Neural progenitor cell (in vitro differentiated cells): ENCODE measurements at regions not wholly inside any gene's neighbourhood (a gene's known extent, or its start where the extent isn't known, plus 50 kb on each side); places are given as distances from the start of the nearest gene placed in this dataset.
"Not testable (repeated sequence)": the region's sequence is repeated elsewhere in the genome, so short reads cannot be mapped to it uniquely, and the experiment has no call there.

Source experiments
- DNase-seq: peaks from one replicate; pipeline ENCODE4 v3.0.0-alpha.2; 2016; ENCODE audit warnings: low spot score
- H2AFZ ChIP-seq: fragments of 200-600 bp; sonication (generic); replicated peaks from 2 replicates; pipeline ENCODE4 v1.6.1; 2016; ENCODE audit warnings: antibody characterized with exemption
- H3F3A ChIP-seq: fragments of 200-600 bp; sonication (generic); 2 replicates; pipeline ENCODE4 v1.6.1; 2016; ENCODE audit warnings: antibody characterized with exemption, low read depth
- H3K27ac ChIP-seq: fragments of 200-600 bp; sonication (generic); 2 replicates; pipeline ENCODE4 v1.5.1; 2016; ENCODE audit warnings: mild to moderate bottlenecking
- H3K27me3 ChIP-seq: fragments of 200-600 bp; sonication (generic); 2 replicates; pipeline ENCODE4 v1.6.1; 2016; ENCODE audit warnings: mild to moderate bottlenecking, moderate library complexity
- H3K36me3 ChIP-seq: fragments of 200-600 bp; sonication (generic); 2 replicates; pipeline ENCODE4 v1.5.1; 2016
- H3K4me1 ChIP-seq: fragments of 200-600 bp; sonication (generic); 2 replicates; pipeline ENCODE4 v1.6.1; 2016; ENCODE audit warnings: mixed run types
- H3K4me2 ChIP-seq: fragments of 200-600 bp; sonication (generic); 2 replicates; pipeline ENCODE4 v1.6.1; 2016
- H3K4me3 ChIP-seq: fragments of 200-600 bp; sonication (generic); 2 replicates; pipeline ENCODE4 v1.5.1; 2016
- H3K79me2 ChIP-seq: fragments of 200-600 bp; sonication (generic); 2 replicates; pipeline ENCODE4 v1.6.1; 2016; ENCODE audit warnings: low read depth
- H3K9ac ChIP-seq: fragments of 200-600 bp; sonication (generic); 2 replicates; pipeline ENCODE4 v1.6.1; 2016
- H3K9me3 ChIP-seq: fragments of 200-600 bp; sonication (generic); 2 replicates; pipeline ENCODE4 v1.5.1; 2016; ENCODE audit warnings: low read depth
- H4K20me1 ChIP-seq: fragments of 200-600 bp; sonication (generic); 2 replicates; pipeline ENCODE4 v1.6.1; 2016; ENCODE audit warnings: low read depth
- H3K27ac Mint-ChIP-seq: 3 replicates; pipeline ENCODE4 v1.8.0; 2021; ENCODE audit warnings: mixed read lengths
- H3K27me3 Mint-ChIP-seq: 2 replicates; pipeline ENCODE4 v1.8.0; 2022; ENCODE audit warnings: low read depth, mild to moderate bottlenecking, inconsistent platforms, moderate library complexity, mixed read lengths; ENCODE audit not compliant: insufficient read depth
- H3K36me3 Mint-ChIP-seq: 3 replicates; pipeline ENCODE4 v1.8.0; 2021; ENCODE audit warnings: mixed read lengths
- H3K4me1 Mint-ChIP-seq: 3 replicates; pipeline ENCODE4 v1.8.0; 2021; ENCODE audit warnings: mixed read lengths
- H3K4me3 Mint-ChIP-seq: 3 replicates; pipeline ENCODE4 v1.8.0; 2021; ENCODE audit warnings: mild to moderate bottlenecking, moderate library complexity, mixed read lengths
- H3K9me3 Mint-ChIP-seq: 3 replicates; pipeline ENCODE4 v1.8.0; 2020; ENCODE audit warnings: mixed read lengths
- CTCF ChIP-seq: fragments of 200-600 bp; sonication (generic); IDR thresholded peaks from 2 replicates; pipeline ENCODE4 v1.5.1; 2017; ENCODE audit warnings: antibody characterized with exemption, mild to moderate bottlenecking
- EZH2 ChIP-seq: fragments of 200-600 bp; sonication (generic); IDR thresholded peaks from 2 replicates; pipeline ENCODE4 v1.6.1; 2017; ENCODE audit warnings: antibody characterized with exemption, mild to moderate bottlenecking, moderate library complexity
- EZH2phosphoT487 ChIP-seq: fragments of 200-600 bp; sonication (generic); IDR thresholded peaks from 2 replicates; pipeline ENCODE4 v1.6.1; 2017; ENCODE audit warnings: antibody characterized with exemption

DNA sequence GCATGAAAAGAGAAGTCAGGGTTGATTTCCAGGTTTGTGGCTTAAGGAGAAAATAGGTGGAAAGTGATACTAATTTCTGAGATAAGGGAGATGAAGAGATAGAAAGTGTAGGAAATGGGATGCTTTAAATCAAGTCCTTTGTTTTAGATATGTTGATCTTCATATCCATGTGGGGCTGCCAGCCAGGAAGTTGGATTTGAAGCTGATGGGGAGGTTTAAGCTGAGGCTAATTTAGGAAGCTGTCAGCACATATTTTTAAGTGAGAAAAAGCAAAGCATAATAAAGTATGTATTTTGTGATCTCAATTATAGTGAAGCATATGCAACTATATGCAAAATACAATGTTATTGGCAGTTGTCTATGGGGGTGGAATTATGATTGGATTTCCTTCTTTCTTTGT lies 428.4 kb downstream of the CSNK1G3 start:
- H3K9me3 ChIP-seq = peaks cover 11% of the 10 kb centered on the region

DNA sequence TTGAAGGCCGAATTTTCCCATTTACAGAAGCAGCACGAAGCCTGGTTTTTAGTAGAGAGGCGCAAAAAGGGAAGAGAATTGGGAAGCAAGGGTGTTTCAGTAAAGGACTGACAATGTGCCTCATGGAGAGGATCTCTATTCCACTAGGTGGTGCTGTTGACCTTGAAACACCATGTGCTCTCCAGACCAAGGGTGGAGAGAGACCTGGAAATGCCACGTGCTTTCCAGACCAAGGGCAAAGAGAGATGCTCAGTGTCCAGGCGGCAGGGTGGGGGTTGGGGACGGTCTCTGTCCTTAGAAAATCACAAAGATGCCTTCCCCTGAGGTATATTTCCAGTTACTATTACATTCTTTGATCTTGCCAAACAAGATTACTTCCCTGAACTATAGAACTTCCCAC lies 425.3 kb downstream of the CSNK1G3 start:
- H3K4me1 Mint-ChIP-seq = peaks cover 5% of the 10 kb centered on the region
- Histone ChIP-seq H3K36me3 (no peaks in the 10 kb centered on the region), H3K27me3 (no peaks in the 10 kb centered on the region), H3K4me2 (no peak overlapping the region), H2AFZ (no peak overlapping the region), H3K79me2 (no peaks in the 10 kb centered on the region), H3K9ac (no peak overlapping the region), H4K20me1 (no peaks in the 10 kb centered on the region), H3F3A (peaks cover 6% of the 10 kb centered on the region), H3K4me3 (no peak overlapping the region), H3K27ac (no peak overlapping the region), H3K4me1 (no peaks in the 10 kb centered on the region), H3K9me3 (peaks cover 11% of the 10 kb centered on the region)
- H3K27ac Mint-ChIP-seq = no peak overlapping the region
- peaks cover 10% of the 10 kb centered on the region for H3K36me3 Mint-ChIP-seq
- peak; percentile 80 for DNase-seq
- no peaks in the 10 kb centered on the region for H3K27me3 Mint-ChIP-seq
- TF ChIP-seq EZH2phosphoT487 = no peak
- TF ChIP-seq CTCF = peak; percentile 62
- H3K4me3 Mint-ChIP-seq = no peak overlapping the region
- H3K9me3 Mint-ChIP-seq = peaks cover 53% of the 10 kb centered on the region

More for the DNA sequence above, 428.4 kb downstream of the CSNK1G3 start:
- Histone ChIP-seq H3K9ac (no peak overlapping the region), H3K4me3 (no peak overlapping the region), H3K27me3 (no peaks in the 10 kb centered on the region), H3K4me2 (no peak overlapping the region), H3K27ac (no peak overlapping the region), H4K20me1 (no peaks in the 10 kb centered on the region), H3K4me1 (no peaks in the 10 kb centered on the region), H2AFZ (no peak overlapping the region), H3F3A (peaks cover 6% of the 10 kb centered on the region), H3K79me2 (no peaks in the 10 kb centered on the region), H3K36me3 (no peaks in the 10 kb centered on the region)
- no peaks in the 10 kb centered on the region for H3K27me3 Mint-ChIP-seq
- DNase-seq = no peak
- no peak overlapping the region for H3K4me3 Mint-ChIP-seq
- no peak for TF ChIP-seq EZH2phosphoT487
- peaks cover 53% of the 10 kb centered on the region for H3K9me3 Mint-ChIP-seq
- H3K27ac Mint-ChIP-seq = no peak overlapping the region
- H3K36me3 Mint-ChIP-seq = peaks cover 10% of the 10 kb centered on the region
- peaks cover 5% of the 10 kb centered on the region for H3K4me1 Mint-ChIP-seq

DNA sequence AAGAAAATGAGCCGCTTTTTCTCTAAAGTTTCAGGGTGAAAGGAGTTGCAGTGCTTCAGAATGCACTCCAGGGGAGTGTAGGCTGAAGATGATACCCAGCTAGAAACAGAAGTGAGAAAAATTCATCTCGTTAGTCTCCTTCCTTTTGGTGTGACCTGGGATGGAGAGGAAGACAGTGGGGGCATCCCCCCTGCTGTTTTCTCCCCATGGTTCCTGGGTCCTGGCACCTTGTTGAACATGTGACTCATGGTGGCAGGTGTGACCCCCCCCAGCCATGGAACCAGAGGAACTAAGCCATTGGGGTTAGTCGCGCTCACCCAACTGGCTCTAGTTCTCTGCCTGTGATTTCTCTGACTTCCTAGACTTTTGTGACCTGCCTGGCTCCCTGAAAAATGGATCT lies 424.6 kb downstream of the CSNK1G3 start:
- Histone ChIP-seq H2AFZ (no peak overlapping the region), H3F3A (peaks cover 6% of the 10 kb centered on the region), H3K27me3 (no peaks in the 10 kb centered on the region), H3K4me3 (no peak overlapping the region), H4K20me1 (no peaks in the 10 kb centered on the region), H3K9ac (no peak overlapping the region), H3K9me3 (peaks cover 11% of the 10 kb centered on the region), H3K36me3 (no peaks in the 10 kb centered on the region), H3K27ac (no peak overlapping the region), H3K4me1 (no peaks in the 10 kb centered on the region), H3K4me2 (no peak overlapping the region), H3K79me2 (no peaks in the 10 kb centered on the region)
- Mint-ChIP-seq H3K27ac (no peak overlapping the region), H3K4me1 (peaks cover 5% of the 10 kb centered on the region), H3K36me3 (peaks cover 10% of the 10 kb centered on the region), H3K9me3 (peaks cover 51% of the 10 kb centered on the region), H3K27me3 (no peaks in the 10 kb centered on the region), H3K4me3 (no peak overlapping the region)
- DNase-seq = no peak
- TF ChIP-seq CTCF = no peak
- no peak for TF ChIP-seq EZH2phosphoT487
- no peak for TF ChIP-seq EZH2

- H3K4me3 ChIP-seq = not testable (repeated sequence)
Measured at GRCh38 chr5:123933812-123934211, 421.8 kb downstream of the CSNK1G3 start.

More at GRCh38 chr5:123933812-123934211, 421.8 kb downstream of the CSNK1G3 start:
- H3K36me3 ChIP-seq, H4K20me1 ChIP-seq, H3F3A ChIP-seq, H3K79me2 ChIP-seq, H3K4me1 ChIP-seq, H3K4me2 ChIP-seq, H3K4me3 Mint-ChIP-seq, H3K27me3 ChIP-seq, H3K36me3 Mint-ChIP-seq, H3K9ac ChIP-seq, H2AFZ ChIP-seq, H3K27ac ChIP-seq, H3K27ac Mint-ChIP-seq, H3K27me3 Mint-ChIP-seq, H3K4me1 Mint-ChIP-seq: not testable (repeated sequence)
- peaks cover 35% of the 10 kb centered on the region for H3K9me3 Mint-ChIP-seq
- H3K9me3 ChIP-seq = peaks cover 11% of the 10 kb centered on the region
- peak; percentile 9 for DNase-seq
